C4-2B (cell line): ENCODE measurements at regions not wholly inside any gene's neighbourhood (a gene's known extent, or its start where the extent isn't known, plus 50 kb on each side); places are given as distances from the start of the nearest gene placed in this dataset.

Experiments
- CTCF ChIP-seq: fragments of 450-650 bp; conservative IDR thresholded peaks from 2 replicates; pipeline ENCODE4 v1.5.1; 2017; ENCODE audit warnings: mild to moderate bottlenecking
- ZFX ChIP-seq: fragments of 450-650 bp; IDR thresholded peaks from 2 replicates; pipeline ENCODE4 v1.6.1; 2017

- TF ChIP-seq CTCF (no peak), ZFX (no peak)
These were observed 324.4 kb downstream of the CENPC start for GRCh38 chr4:67220861-67221260.
